GM21381 (cell line): ENCODE measurements at regions not wholly inside any gene's neighbourhood (a gene's known extent, or its start where the extent isn't known, plus 50 kb on each side); places are given as distances from the start of the nearest gene placed in this dataset.
"Not testable (repeated sequence)": the region's sequence is repeated elsewhere in the genome, so short reads cannot be mapped to it uniquely, and the experiment has no call there.

Experiments
- ATAC-seq: cut with Tn5 transposase; IDR thresholded peaks from one replicate; pipeline ENCODE4 v1.9.1; 2021; ENCODE audit warnings: mild to moderate bottlenecking, moderate library complexity; ENCODE audit not compliant: unreplicated experiment

DNA sequence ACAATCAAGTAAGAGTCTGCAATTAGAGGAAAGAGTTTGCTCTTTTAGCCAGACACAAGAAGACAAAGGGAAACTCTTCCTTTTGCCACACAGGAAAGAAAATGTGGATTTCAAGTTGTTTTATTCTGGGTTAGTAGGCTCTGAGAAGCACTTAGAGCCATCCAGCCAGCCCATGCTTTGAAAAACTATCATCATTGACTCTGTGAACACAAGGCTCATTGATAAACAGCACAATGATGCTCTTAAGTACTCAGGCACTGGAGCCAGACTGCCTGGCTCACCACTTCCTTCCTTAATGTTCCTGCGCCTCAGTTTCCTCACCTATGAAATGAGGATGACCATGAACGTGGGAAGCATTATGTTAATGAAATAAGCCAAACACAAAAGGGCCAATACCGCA, 150.2 kb upstream of the EEA1 start:
- no peak for ATAC-seq

DNA sequence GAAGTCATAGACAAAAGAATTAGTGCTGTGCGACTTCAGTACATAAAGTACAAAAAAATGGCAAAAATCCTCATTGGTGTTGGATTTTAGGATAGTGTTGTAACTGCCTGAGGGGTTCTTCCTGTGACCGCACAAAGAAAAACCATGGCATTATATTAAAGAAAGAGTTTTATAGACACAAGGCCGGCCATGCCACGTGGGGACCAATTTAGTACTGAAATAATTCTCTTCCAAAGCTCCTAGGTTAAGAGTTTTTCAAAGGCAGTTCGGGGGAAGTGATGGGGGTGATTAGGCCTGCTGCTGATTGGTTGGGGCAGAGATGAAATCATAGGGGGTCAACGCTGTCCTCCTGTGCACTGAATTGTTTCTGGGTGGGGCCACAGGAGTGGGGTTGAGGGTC, 150.9 kb upstream of the EEA1 start:
- ATAC-seq: no peak

GRCh38 chr12:93080452-93080851, 151.4 kb upstream of the EEA1 start:
- ATAC-seq: no peak

- no peak for ATAC-seq
These were observed 152.1 kb upstream of the EEA1 start for GRCh38 chr12:93080994-93081809.

GRCh38 chr12:93081810-93082165, 152.7 kb upstream of the EEA1 start:
- ATAC-seq: no peak

DNA sequence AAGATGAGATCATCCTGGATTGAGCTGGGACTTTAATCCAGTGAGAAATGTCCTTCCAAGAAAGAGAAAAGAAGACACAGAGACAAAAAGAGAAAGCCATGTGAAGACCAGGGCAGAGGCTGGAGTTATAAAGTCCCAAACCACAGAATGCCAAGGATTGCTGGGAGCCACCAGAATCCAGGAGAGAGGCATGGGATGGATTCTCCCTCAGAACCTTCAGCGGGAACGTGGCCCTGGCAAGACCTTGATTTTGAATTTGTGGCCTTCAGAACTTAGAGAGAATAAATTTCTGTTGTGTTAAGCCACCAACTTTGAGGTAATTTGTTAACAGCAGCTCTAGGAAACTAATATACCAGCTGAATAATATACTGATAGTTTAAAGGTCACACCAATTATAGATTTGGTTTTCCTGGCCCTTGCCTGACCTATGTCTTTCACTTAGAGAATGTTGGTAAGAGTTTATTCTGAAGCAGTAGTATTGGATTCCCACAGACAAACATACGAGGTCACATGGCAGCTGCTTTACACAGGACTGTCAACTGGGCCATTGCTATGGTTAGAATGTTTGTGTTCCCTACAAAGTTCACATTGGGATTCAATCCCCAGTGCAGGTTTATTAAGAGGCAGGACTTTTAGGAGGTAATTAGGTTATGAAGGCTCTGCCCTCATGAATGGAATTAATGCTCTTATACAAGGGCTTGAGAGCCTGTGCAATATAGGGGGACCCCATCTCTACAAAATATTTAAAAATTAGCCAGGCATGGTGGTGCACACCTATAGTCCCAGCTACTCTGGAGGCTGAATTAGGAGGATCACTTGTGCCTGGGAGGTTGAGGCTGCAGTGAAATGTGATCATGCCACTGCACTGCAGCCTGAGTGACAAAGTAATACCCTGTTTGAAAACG, 156.5 kb upstream of the EEA1 start:
- no peak for ATAC-seq

DNA sequence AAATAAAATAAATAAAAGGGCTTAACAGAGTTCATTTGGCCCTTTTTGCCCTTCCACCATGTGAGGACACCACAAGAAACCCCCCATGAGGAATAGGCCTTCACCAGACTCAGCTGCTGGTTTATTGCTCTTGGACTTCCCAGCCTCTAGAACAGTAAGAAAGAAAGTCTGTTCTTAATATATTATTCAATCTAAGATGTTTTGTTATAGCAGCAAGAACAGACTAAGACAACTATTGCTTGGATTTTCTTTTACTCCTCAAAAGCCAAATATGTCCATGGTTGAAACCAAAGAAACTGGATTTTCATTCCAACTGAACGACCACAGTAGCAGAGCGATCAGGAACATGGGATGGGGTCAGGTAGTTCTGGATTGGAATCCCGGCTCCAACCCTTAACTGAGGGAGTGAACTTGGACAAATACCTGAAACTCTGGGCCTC, 157.2 kb upstream of the EEA1 start:
- no peak for ATAC-seq

GRCh38 chr12:93087840-93088610, 158.9 kb upstream of the EEA1 start:
- ATAC-seq: no peak

DNA sequence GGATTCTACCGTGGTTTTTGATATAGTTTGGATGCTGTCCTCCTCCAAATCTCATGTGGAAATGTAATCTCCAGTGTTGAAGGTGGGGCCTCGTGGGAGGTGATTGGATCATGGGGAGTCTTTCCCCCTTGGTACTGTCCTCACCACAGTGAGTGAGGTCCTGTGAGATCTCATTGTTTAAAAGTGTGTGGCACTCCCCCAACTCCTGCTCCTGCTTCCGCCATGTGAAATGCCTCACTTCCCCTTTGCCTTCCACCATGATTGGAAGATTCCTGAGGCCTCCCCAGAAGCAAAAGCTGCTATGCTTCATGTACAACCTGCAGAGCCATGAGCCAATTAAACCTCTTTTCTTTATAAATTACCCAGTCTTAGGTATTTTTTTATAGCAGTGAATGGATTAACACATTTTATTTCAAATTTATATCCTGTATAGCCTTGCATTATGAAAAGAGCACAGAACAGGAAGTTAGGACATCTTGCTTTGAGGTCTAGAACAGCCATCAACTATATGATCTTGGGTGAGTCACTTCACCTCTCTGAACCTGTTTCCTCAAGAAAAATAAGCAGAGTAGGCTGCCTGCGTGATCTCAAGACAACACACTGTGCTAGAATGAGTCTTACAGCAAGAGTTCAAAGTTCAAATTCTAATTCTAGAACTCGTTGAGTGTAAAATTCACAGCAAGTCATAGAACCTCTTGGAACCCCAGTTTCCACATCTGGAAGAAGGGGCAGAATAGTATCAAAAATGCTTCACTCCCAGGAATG, 160.9 kb upstream of the EEA1 start:
- no peak for ATAC-seq

- no peak for ATAC-seq
These were observed 161.7 kb upstream of the EEA1 start for GRCh38 chr12:93090731-93091172.

DNA sequence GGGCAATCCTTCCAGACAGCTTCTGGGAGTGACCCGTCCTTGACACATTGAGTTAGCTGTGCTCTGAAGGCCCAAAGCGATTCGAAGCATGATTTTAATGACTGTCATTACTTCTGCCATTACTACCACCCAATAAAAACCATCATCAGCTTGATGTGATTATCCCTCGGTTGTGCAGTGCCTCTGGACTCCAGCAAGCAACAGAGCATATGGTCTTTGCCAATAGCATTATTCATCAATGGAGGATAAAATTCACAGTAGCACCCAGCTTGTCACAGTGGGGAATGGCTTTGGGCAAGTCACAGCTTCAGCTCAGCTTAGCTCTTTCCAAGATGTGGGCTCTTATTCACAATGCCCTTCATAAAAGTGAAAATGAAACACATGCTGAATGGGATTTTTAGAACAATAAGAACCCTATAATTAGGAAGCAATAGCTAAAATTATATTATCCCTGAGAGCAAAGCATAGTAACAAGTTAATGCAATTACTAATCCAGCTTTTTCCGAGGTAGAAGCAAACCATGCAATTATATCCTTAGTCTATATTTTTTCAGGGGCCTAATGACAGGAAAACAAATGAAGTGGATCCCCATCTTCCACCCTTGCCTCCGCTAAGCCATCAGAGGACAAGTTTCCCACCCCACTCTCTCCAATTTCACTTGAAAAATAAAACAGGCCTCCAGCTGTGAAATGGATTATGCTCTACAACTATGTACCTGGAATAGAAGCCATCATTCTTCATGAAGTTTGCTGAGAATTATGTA, 163.0 kb upstream of the EEA1 start:
- ATAC-seq: no peak

DNA sequence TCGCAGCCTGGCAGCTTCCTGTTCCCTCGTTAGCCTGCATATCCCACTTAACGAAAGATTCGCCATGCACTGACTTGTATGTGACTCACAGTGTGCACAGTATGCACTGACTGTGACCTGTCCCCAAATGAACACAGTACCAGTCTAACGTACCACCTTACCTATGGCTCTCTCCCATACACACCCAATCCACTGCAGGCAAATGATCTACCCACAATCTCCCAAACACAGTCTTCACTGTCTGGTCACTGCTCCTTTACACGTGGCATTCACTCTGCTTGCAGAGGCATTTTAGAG, 163.5 kb upstream of the EEA1 start:
- no peak for ATAC-seq

GRCh38 chr12:93093243-93093642, 164.1 kb upstream of the EEA1 start:
- ATAC-seq: no peak

DNA sequence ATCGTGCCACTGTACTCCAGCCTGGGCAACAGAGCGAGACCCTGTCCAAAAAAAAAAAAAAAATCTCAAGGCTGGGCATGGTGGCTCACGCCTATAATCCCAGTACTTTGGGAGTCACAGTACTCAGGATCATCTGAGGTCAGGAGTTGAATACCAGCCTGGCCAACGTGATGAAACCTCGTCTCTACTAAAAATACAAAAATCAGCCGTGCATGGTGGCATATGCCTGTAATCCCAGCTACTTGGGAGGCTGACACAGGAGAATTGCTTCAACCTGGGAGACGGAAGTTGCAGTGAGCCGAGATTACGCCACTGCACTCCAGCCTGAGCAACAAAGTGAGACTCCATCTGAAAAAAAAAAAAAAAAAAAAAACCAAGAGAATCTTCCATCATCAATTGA, 165.1 kb upstream of the EEA1 start:
- ATAC-seq: not testable (repeated sequence)

- ATAC-seq: peak; percentile 91
These were observed 166.1 kb upstream of the EEA1 start for GRCh38 chr12:93094988-93095737.

DNA sequence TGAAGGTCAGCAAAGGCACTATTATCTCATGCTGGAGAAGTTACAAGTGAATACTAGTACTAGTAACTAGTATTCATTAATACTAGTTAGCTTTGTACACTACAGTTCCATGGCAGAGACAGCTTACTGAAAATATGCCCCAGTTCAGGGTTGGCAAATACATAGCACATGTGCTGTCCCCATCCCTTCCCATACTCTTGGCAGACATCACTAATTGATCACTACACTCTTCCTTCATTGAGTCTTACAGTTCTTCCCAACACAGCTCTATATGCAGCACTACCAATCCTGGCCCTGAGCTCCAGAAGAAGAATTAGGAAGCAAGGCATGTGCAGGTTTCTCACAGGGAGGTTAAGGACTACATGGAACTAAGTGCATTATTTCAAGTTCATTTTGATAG, 168.3 kb upstream of the EEA1 start:
- no peak for ATAC-seq

DNA sequence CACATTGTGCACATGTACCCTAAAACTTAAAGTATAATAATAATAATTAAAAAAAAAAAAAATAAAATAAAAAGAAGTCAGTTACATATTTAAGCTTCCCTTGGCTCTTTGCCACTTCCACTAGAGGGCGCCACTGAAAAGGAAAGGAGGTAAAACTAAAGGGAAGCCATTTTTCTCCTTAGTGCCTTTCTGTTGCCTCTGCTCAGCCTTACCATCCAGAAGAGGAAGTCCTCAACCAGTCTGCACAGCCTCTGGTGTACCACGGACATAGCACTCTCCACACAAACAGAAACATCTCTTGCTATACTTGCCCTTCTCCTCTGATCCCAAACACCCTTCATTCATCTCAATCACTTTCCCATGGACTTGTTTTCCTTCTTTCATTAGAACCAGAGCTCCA, 169.0 kb upstream of the EEA1 start:
- ATAC-seq: no peak

DNA sequence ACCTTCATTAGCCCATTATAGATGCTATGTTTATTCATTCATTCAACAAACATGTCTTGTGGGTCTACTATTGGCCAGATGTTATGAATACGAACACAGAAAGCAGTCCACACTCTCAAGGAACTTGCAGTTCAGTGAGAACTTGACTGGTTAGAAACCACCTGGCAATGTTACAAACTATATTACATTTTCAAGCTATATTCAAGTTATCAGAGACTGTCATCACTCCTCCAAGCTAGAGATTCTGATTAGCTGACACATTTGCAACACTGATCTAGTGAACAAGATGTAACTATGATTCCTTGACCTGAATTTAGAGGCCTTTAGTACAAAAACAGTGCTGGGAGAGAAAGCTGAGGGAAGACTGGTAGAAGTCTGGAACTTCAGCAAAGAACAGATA, 170.7 kb upstream of the EEA1 start:
- ATAC-seq: no peak

GRCh38 chr12:93100610-93101009, 171.5 kb upstream of the EEA1 start:
- no peak for ATAC-seq
